ENCODE measurements at regions not wholly inside any gene's neighbourhood (a gene's known extent, or its start where the extent isn't known, plus 50 kb on each side); places are given as distances from the start of the nearest gene placed in this dataset.

- TF ChIP-seq POLR2A (IDR thresholded peaks at IDR 0.05; ENCODE audit: control extremely low read depth in 1 of 2, low read depth in 2 of 2, low read length in 2 of 2) (no peak), CTCF (IDR thresholded peaks at IDR 0.05; ENCODE audit: control extremely low read depth in 1 of 3, insufficient read depth in 1 of 3, low read depth in 1 of 3, low read length in 3 of 3) (no peak), EP300 (IDR thresholded peaks at IDR 0.05; ENCODE audit: borderline replicate concordance in 1 of 2, low read depth in 2 of 2, low read length in 2 of 2) (no peak), EZH2 (IDR thresholded peaks at IDR 0.05; ENCODE audit: low read depth, low read length, severe bottlenecking) (no peak), POLR2AphosphoS5 (IDR thresholded peaks at IDR 0.05; ENCODE audit: low read depth, low read length) (no peak), ATF2 (IDR thresholded peaks at IDR 0.05; ENCODE audit: low read length) (no peak), YY1 (IDR thresholded peaks at IDR 0.05; ENCODE audit: low read depth, low read length) (no peak)
Observed at GRCh38 chr3:178405531-178405930, 130.7 kb upstream of the KCNMB2 start.
